H1 (cell line): ENCODE measurements at regions not wholly inside any gene's neighbourhood (a gene's known extent, or its start where the extent isn't known, plus 50 kb on each side); places are given as distances from the start of the nearest gene placed in this dataset.

ENCODE experiments used
- EP300 ChIP-seq, 2 experiments: IDR thresholded peaks; 1 replicate in 1 of 2; 2 replicates in 1 of 2; pipeline ENCODE4 v1.6.1; 2011 to 2012; ENCODE audit warnings: low read depth in 2 of 2, low read length in 2 of 2, mild to moderate bottlenecking in 2 of 2, borderline replicate concordance in 1 of 2, inconsistent platforms in 1 of 2, moderate library complexity in 1 of 2
- EZH2 ChIP-seq: fragments of 200-600 bp; sonication (generic); IDR thresholded peaks from 2 replicates; pipeline ENCODE4 v1.7.1; 2012; ENCODE audit warnings: low read depth, mild to moderate bottlenecking, moderate library complexity, low read length, inconsistent platforms; ENCODE audit not compliant: severe bottlenecking
- GABPA ChIP-seq: IDR thresholded peaks from 2 replicates; pipeline ENCODE4 v1.6.1; 2011; ENCODE audit warnings: mild to moderate bottlenecking, low read length, moderate library complexity, borderline replicate concordance; ENCODE audit not compliant: insufficient read depth
- POLR2A ChIP-seq, 2 experiments: IDR thresholded peaks; 1 replicate in 1 of 2; 2 replicates in 1 of 2; pipeline ENCODE4 v1.6.1; 2011; ENCODE audit warnings: low read depth in 2 of 2, low read length in 2 of 2, mild to moderate bottlenecking in 2 of 2; ENCODE audit errors: control extremely low read depth in 1 of 2
- POLR2AphosphoS5 ChIP-seq: IDR thresholded peaks from 2 replicates; pipeline ENCODE4 v1.6.1; 2011; ENCODE audit warnings: low read depth, low read length
- RAD21 ChIP-seq, 2 experiments: IDR thresholded peaks in 1 of 2; conservative IDR thresholded peaks in 1 of 2; 2 replicates each; pipeline ENCODE4 v1.6.1; 2011; ENCODE audit warnings: low read depth in 2 of 2, low read length in 2 of 2, improper control_type of control experiment in 1 of 2, inconsistent platforms in 1 of 2, mild to moderate bottlenecking in 1 of 2, moderate library complexity in 1 of 2
- SIRT6 ChIP-seq: IDR thresholded peaks from one replicate; pipeline ENCODE4 v1.7.1; 2012; ENCODE audit warnings: low read length, inconsistent platforms
- SP2 ChIP-seq: IDR thresholded peaks from 2 replicates; pipeline ENCODE4 v1.6.1; 2012; ENCODE audit warnings: mild to moderate bottlenecking, low read length, inconsistent platforms
- TAF1 ChIP-seq: IDR thresholded peaks from 2 replicates; pipeline ENCODE4 v1.6.1; 2011; ENCODE audit warnings: mild to moderate bottlenecking, low read depth, low read length
- TAF7 ChIP-seq: optimal IDR thresholded peaks from 2 replicates; pipeline ENCODE3; 2011; ENCODE audit warnings: low read depth, mild to moderate bottlenecking, inconsistent platforms, low read length, moderate library complexity, borderline replicate concordance
- TCF12 ChIP-seq: IDR thresholded peaks from 2 replicates; pipeline ENCODE4 v1.6.1; 2011; ENCODE audit warnings: low read depth, mild to moderate bottlenecking, low read length
- TF ChIP-seq, protein P1 (sequence below), 3 experiments: IDR thresholded peaks; 1 replicate in 2 of 3; 2 replicates in 1 of 3; pipeline versions ENCODE4 v1.5.1 to v1.6.1; 2011; ENCODE audit warnings: low read length in 3 of 3, mild to moderate bottlenecking in 3 of 3, inconsistent platforms in 2 of 3, low read depth in 1 of 3, moderate library complexity in 1 of 3; ENCODE audit not compliant: insufficient read depth in 1 of 3; ENCODE audit errors: control extremely low read depth in 1 of 3
- TF ChIP-seq, protein P2 (sequence below): IDR thresholded peaks from 2 replicates; pipeline ENCODE4 v1.6.1; 2011; ENCODE audit warnings: low read depth, mild to moderate bottlenecking, low read length; ENCODE audit not compliant: insufficient read depth
- TF ChIP-seq, protein P3 (sequence below): IDR thresholded peaks from 2 replicates; pipeline ENCODE4 v1.6.1; 2012; ENCODE audit warnings: inconsistent platforms

DNA sequence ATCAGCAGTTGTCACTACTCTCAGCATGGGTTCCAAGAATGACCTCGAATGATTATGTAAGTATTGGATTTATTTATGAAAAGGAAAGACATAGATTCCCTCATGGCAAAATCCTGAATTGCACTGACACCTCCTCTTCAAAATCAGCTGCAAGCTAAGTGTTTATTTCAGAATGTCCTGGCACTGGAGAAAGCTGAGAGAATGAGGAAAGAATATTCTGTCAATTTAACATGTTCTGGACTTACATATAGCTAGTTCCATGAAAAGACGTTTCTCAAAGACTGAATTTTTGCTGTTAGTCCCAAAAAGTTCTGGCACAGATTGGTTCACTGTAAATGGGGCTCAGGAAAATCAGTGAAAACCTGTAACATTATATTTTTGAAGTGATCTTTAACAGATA, 120.3 kb downstream of the NREP start:
- TF ChIP-seq, protein P1, sequence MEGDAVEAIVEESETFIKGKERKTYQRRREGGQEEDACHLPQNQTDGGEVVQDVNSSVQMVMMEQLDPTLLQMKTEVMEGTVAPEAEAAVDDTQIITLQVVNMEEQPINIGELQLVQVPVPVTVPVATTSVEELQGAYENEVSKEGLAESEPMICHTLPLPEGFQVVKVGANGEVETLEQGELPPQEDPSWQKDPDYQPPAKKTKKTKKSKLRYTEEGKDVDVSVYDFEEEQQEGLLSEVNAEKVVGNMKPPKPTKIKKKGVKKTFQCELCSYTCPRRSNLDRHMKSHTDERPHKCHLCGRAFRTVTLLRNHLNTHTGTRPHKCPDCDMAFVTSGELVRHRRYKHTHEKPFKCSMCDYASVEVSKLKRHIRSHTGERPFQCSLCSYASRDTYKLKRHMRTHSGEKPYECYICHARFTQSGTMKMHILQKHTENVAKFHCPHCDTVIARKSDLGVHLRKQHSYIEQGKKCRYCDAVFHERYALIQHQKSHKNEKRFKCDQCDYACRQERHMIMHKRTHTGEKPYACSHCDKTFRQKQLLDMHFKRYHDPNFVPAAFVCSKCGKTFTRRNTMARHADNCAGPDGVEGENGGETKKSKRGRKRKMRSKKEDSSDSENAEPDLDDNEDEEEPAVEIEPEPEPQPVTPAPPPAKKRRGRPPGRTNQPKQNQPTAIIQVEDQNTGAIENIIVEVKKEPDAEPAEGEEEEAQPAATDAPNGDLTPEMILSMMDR (IDR thresholded peaks at IDR 0.05; ENCODE audit: control extremely low read depth in 1 of 3, insufficient read depth in 1 of 3, low read depth in 1 of 3, low read length in 3 of 3): no peak
- TF ChIP-seq TAF1: no peak
- no peak for TF ChIP-seq SIRT6
- no peak for TF ChIP-seq TCF12
- TF ChIP-seq, protein P2, sequence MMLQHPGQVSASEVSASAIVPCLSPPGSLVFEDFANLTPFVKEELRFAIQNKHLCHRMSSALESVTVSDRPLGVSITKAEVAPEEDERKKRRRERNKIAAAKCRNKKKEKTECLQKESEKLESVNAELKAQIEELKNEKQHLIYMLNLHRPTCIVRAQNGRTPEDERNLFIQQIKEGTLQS: no peak
- no peak for TF ChIP-seq EZH2
- no peak for TF ChIP-seq GABPA
- no peak for TF ChIP-seq POLR2AphosphoS5
- no peak for TF ChIP-seq EP300 (IDR thresholded peaks at IDR 0.05; ENCODE audit: borderline replicate concordance in 1 of 2, low read depth in 2 of 2, low read length in 2 of 2)
- no peak for TF ChIP-seq SP2
- TF ChIP-seq RAD21 (IDR thresholded peaks at IDR 0.05 in 1 of 2, conservative IDR thresholded peaks at IDR 0.05 in 1 of 2; ENCODE audit: low read depth in 2 of 2, low read length in 2 of 2): no peak
- no peak for TF ChIP-seq POLR2A (IDR thresholded peaks at IDR 0.05; ENCODE audit: control extremely low read depth in 1 of 2, low read depth in 2 of 2, low read length in 2 of 2)
- TF ChIP-seq, protein P3, sequence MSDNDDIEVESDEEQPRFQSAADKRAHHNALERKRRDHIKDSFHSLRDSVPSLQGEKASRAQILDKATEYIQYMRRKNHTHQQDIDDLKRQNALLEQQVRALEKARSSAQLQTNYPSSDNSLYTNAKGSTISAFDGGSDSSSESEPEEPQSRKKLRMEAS: no peak
- no peak for TF ChIP-seq TAF7
